Right cardiac atrium (tissue), 5 donors: ENCODE measurements at regions not wholly inside any gene's neighbourhood (a gene's known extent, or its start where the extent isn't known, plus 50 kb on each side); places are given as distances from the start of the nearest gene placed in this dataset.

ENCODE experiments used
- ATAC-seq, 2 donors: fragments of 200-7000 bp; cut with Tn5 transposase; one replicate each; pipeline versions ENCODE4 v1.8.0 to v1.9.1; 2020; ENCODE audit warnings: moderate library complexity in 2 of 2, mild to moderate bottlenecking in 1 of 2
- DNase-seq, 3 donors: peaks; one replicate each; pipeline ENCODE4 v3.0.0-alpha.2; 2020
- H3K27ac ChIP-seq: one replicate; pipeline ENCODE4 v1.5.1; 2013; ENCODE audit warnings: mild to moderate bottlenecking, low read length, control low read depth, moderate library complexity
- H3K27me3 ChIP-seq: one replicate; pipeline ENCODE4 v1.6.1; 2013; ENCODE audit not compliant: control insufficient read depth, insufficient read depth
- H3K4me1 ChIP-seq: one replicate; pipeline ENCODE4 v1.6.1; 2013; ENCODE audit warnings: low read length; ENCODE audit not compliant: control insufficient read depth, insufficient read depth
- H3K4me3 ChIP-seq: one replicate; pipeline ENCODE4 v1.5.1; 2013; ENCODE audit warnings: low read length, control low read depth
- H3K9me3 ChIP-seq: one replicate; pipeline ENCODE4 v1.6.1; 2013; ENCODE audit warnings: low read length; ENCODE audit not compliant: control insufficient read depth
- WGBS: extraction: QIAGEN DNeasy Blood & Tissue Kit; methylation state at CpG from one replicate; pipeline ENCODE4 v1.1.7; 2013; 5-methylcytosine and 5-hydroxymethylcytosine counted together
- intact Hi-C, 4 donors: fragments of 100-400 bp; cut with DNase I; formaldehyde crosslinking; loops; one replicate each; pipeline versions ENCODE4 v1.11.0 to v1.14.0; 2022 to 2023
- donor health status: healthy with polysubstance abuse.
- donor health status: DM: no; HTN: yes; CAD: no.
- donor health status: DM: no; HTN: no; CAD: no.
- donor health status: DM: no; HTN: yes; CAD: no; lungs with severe emphysema.
- donor health status: DM: yes; HTN: yes; CAD: no.

DNA sequence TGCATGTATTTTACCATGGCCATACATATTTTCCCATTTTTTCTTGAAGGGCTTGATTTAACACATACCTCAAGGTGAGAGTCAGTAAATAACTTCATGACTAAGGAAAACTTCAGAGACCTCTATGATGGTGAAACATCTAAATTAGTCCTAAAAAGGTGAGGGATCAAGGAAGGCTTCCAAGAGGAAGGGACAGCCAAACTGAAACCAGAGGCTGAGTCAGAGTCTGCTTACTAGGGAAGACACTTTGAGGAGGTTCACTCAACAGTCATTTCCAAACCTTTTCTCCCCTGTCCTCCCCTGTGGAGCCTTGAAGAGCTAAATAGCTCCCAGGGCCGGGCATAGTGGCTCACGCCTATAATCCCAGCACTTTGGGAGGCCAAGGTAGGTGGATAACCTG lies 206.6 kb downstream of the SHQ1 start:
- 86% methylated on average over 2 of the region's 2 CpGs for WGBS
- intact Hi-C loops, result no loop called here
- Histone ChIP-seq H3K9me3 (no peaks in the 10 kb centered on the region), H3K4me3 (no peak overlapping the region), H3K27ac (no peak overlapping the region), H3K4me1 (no peaks in the 10 kb centered on the region), H3K27me3 (no peaks in the 10 kb centered on the region)
- DNase-seq (no peak), ATAC-seq (no peak)

DNA sequence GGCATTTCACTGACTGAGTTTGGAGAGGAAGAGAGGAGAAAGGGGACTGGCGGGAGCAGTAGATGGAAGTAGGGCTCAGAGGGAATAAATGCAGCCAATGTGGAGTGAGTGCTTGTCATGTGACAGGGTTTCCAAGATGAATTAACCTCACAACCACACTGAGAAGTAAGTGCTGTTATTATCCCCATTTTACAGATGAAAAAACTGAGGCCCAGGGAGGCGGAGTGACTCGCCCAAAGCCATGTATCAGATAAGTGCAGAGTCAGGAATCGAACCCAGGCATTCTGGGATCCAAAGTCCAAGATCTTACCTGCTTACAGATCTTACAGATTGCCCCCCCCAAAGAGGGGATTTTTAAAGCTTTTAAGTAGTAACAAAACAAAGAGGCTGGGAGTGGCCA lies 207.2 kb downstream of the SHQ1 start:
- ATAC-seq (no peak), DNase-seq (no peak)
- Histone ChIP-seq H3K4me1 (no peaks in the 10 kb centered on the region), H3K27me3 (no peaks in the 10 kb centered on the region), H3K27ac (no peak overlapping the region), H3K9me3 (no peaks in the 10 kb centered on the region), H3K4me3 (no peak overlapping the region)
- WGBS, result 95% methylated on average over 4 of the region's 4 CpGs
- intact Hi-C loops, result no loop called here

DNA sequence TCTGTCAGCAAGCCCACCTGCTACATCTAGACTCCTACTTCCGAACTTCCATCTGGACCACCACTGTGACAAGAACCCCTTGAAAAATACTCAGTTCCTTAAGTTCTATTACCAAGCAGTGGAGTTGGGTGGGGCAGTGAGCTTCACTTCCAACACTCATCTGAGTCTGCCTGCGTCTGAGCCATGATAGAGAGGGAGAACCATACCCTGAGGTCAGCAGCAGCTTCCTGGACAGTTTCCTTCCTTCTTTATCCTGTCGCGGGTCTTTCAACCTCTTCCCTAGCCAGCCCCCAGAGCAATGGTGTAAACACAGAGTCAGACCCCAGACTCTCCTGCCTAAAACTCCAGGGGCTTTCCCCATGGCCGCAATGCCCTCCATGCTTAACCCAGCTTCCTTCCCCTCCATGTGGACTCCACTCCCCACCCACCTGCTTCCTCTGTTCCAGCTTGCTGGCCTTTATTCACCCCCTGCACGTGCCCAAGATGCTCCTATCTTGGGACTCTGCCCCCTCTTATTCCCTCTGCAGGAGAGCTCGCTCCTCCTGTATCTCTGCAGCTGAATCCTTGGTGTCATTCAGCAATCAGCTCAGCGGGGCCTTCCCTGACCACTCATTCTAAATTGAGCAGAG lies 211.2 kb downstream of the SHQ1 start:
- DNase-seq (no peak), ATAC-seq (no peak)
- Histone ChIP-seq H3K4me3 (no peak overlapping the region), H3K4me1 (no peaks in the 10 kb centered on the region), H3K27me3 (no peaks in the 10 kb centered on the region), H3K27ac (no peak overlapping the region), H3K9me3 (no peaks in the 10 kb centered on the region)
- WGBS, result 58% methylated on average over 8 of the region's 8 CpGs
- intact Hi-C loops, result no loop called here

DNA sequence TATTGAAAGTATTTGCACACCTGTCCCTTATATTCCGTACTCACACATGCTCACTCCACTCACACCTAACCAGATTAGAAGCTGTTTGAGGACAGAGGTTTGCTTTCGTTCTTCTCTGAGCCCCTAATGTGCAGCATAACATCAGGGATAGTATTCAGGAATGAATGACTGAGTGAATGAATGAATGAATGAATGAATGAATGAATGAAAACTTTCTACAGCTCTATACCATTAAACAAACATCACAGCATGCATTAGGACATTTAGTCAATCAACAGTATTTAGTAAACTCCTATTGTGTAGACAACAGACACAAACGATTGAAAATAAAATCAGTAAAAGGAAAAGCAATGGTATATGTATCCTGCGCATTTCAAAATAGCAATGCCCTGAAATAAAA lies 212.7 kb downstream of the SHQ1 start:
- ATAC-seq (no peak), DNase-seq (no peak)
- intact Hi-C loops, result no loop called here
- Histone ChIP-seq H3K4me3 (no peak overlapping the region), H3K4me1 (no peaks in the 10 kb centered on the region), H3K27ac (no peak overlapping the region), H3K27me3 (no peaks in the 10 kb centered on the region), H3K9me3 (no peaks in the 10 kb centered on the region)
- 96% methylated on average over 4 of the region's 4 CpGs for WGBS

DNA sequence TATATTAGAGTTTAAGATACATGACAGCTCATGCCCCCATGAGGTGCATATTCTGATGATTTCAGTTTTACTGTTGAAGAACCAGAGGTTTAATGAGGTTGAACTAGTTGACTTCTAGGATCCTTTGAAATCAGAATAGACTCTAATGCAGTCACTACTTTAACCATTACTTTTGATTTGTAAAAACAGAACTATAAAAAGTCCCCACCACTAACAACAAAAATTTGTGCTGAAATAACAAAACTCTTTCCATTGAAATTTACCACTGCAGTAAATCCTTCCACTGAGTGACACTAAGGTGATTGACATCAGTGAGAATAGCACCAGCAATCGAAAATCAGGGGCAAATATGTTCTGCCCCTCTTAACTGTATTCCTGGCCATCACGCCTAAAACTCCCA lies 214.1 kb downstream of the SHQ1 start:
- H3K4me1 ChIP-seq, result no peaks in the 10 kb centered on the region
- WGBS, result 91% methylated on average over 2 of the region's 2 CpGs
- no peak overlapping the region for H3K27ac ChIP-seq
- no peak for ATAC-seq
- no peak for DNase-seq
- H3K27me3 ChIP-seq, result no peaks in the 10 kb centered on the region
- H3K9me3 ChIP-seq, result no peaks in the 10 kb centered on the region
- intact Hi-C loops, result no loop called here
- no peak overlapping the region for H3K4me3 ChIP-seq

DNA sequence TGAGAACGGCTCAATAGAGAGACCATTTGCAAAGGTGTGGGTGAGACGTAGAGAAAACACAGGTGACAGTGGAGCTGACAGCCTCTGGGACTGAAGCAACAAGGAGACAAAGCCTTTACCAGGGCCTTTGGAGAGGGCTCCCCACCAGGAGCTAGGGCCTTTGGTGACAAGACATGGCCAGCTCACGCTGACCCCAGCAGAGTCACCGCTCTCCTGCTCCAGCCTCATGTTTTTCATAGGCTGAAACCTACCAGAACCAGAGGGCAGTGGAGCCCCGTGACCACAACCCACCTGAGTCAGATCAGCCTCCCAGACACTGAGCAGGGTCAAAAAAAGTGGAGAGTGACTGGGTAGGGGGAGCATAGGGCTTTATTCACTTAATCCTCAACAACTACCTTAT lies 214.7 kb downstream of the SHQ1 start:
- no peak overlapping the region for H3K27ac ChIP-seq
- ATAC-seq, result no peak
- no peaks in the 10 kb centered on the region for H3K9me3 ChIP-seq
- no peaks in the 10 kb centered on the region for H3K4me1 ChIP-seq
- H3K4me3 ChIP-seq, result no peak overlapping the region
- H3K27me3 ChIP-seq, result no peaks in the 10 kb centered on the region
- DNase-seq, result no peak
- intact Hi-C loops, result no loop called here
- 95% methylated on average over 5 of the region's 5 CpGs for WGBS

DNA sequence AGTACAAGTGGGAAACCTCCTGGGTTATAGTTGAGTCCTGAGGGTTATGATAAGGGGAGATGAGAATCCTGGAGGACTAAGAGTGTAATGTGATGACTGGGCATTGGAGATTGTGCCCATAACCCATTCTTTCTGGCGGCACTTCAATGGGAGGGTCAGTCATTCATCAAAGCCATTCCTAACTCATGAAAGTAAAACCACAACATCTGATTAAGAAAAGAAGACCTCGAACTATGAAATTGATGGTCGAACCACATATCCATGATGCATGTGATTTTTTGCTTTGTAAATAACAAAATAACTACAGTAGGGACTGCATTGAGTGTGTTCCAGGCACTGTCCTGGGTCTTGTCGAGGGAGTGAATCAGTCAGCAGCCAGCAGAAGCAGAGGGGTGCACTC lies 215.1 kb downstream of the SHQ1 start:
- Histone ChIP-seq H3K27ac (no peak overlapping the region), H3K4me1 (no peaks in the 10 kb centered on the region), H3K27me3 (no peaks in the 10 kb centered on the region), H3K4me3 (no peak overlapping the region), H3K9me3 (no peaks in the 10 kb centered on the region)
- ATAC-seq (no peak), DNase-seq (no peak)
- 94% methylated on average over 4 of the region's 4 CpGs for WGBS
- intact Hi-C loops, result no loop called here

DNA sequence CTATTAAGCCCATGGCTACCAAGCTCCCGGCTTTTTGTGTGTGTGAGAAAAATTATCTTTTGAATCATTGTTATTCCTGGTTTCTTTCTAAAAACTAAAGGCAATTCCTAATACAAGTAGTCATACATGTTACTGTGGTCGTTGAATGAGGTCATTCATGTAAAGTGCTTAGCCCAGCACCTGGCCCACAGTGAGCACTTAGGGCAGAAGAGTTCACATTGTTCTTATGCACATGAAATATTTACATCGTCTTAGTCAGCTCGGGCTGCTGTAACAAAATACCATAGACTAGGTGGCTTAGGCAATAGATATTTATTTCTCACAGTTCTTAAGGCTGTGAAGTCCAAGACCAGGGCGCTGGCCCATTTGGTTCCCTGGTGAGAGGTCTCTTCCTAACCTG lies 216.1 kb downstream of the SHQ1 start:
- Histone ChIP-seq H3K27ac (no peak overlapping the region), H3K4me3 (no peak overlapping the region), H3K9me3 (no peaks in the 10 kb centered on the region), H3K27me3 (no peaks in the 10 kb centered on the region), H3K4me1 (no peaks in the 10 kb centered on the region)
- intact Hi-C loops, result no loop called here
- WGBS, result 94% methylated on average over 5 of the region's 5 CpGs
- ATAC-seq (no peak), DNase-seq (no peak)

DNA sequence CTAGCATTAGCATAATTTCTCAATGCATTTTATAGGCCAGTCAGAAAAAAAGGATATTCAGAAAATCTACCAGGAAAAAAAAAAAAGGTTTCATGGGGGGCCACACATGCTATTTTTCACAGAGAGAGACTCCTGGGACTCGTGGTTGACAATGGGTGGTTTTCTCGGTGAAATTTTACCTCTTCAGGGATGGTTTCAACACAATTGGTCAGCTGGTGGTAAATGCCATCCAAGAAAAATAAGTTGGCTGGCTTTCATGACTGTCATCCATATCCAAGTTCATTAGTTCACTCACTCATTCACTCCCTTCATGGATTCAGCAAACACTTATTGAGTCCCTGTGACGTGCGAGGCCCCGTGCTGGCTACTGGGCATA lies 217.3 kb downstream of the SHQ1 start:
- no peak for DNase-seq
- 96% methylated on average over 5 of the region's 5 CpGs for WGBS
- ATAC-seq, result no peak
- Histone ChIP-seq H3K4me3 (no peak overlapping the region), H3K4me1 (no peaks in the 10 kb centered on the region), H3K9me3 (no peaks in the 10 kb centered on the region), H3K27ac (no peak overlapping the region), H3K27me3 (no peaks in the 10 kb centered on the region)
- intact Hi-C loops, result no loop called here

DNA sequence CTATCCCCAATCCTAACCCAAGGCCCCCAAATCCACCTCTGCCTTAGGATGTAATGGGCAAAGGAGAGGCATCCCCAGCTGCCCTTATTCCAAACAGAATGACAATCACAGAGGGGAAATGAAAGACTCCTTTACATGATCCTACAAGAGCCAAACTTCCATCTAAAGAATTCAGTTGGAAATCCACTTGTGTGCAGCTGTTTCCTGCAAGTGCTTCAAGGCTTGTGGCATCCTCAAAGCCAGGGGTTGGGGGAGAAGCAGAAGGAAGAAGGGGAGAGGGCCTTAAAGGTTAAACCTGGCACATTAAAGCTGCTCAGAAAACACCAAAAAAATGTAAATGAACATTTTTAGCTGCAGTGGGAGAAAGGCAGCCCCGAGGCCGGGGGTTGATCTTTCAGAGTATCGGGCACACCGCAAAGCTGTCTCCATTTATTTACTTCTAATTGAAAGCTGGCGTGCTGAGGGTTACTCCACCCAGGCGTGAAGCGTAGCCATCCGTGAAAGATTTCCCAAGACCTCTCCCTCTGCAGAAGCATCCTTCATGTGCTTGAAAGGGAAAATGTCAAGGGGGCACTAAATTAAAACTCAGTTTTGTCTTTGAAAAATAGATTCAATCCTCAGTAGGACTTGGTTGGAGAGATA lies 217.8 kb downstream of the SHQ1 start:
- Histone ChIP-seq H3K27me3 (no peaks in the 10 kb centered on the region), H3K4me3 (no peak overlapping the region), H3K4me1 (no peaks in the 10 kb centered on the region), H3K27ac (no peak overlapping the region), H3K9me3 (no peaks in the 10 kb centered on the region)
- intact Hi-C loops, result no loop called here
- whole genome bisulfite sequencing, result 83% methylated on average over 8 of the region's 8 CpGs
- ATAC-seq, result no peak
- DNase-seq, result no peak

DNA sequence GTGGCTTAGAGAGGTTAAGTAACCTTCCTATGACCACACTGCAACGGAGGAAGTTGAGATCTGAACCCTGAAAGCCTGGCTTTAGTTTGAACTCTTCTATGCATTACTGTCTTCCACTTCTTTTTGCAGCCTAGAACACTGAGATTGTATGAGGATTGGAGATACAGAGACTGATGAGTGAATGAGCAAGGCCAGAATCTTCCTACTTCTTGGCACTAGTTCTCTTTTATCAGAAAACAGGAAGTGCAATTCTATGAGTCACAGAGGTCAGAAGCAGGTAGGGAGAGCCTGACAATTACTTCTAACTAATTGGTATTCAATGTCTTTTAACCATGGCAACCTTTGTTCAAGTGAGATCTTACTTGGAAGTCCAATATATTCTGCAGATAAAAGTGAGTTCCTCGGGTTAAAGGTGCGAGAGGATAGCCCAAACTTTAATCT lies 219.0 kb downstream of the SHQ1 start:
- ATAC-seq, result no peak
- Histone ChIP-seq H3K4me3 (no peak overlapping the region), H3K9me3 (no peaks in the 10 kb centered on the region), H3K4me1 (no peaks in the 10 kb centered on the region), H3K27ac (no peak overlapping the region), H3K27me3 (no peaks in the 10 kb centered on the region)
- intact Hi-C loops, result no loop called here
- DNase-seq, result no peak
- WGBS, result 72% methylated on average over 3 of the region's 3 CpGs

DNA sequence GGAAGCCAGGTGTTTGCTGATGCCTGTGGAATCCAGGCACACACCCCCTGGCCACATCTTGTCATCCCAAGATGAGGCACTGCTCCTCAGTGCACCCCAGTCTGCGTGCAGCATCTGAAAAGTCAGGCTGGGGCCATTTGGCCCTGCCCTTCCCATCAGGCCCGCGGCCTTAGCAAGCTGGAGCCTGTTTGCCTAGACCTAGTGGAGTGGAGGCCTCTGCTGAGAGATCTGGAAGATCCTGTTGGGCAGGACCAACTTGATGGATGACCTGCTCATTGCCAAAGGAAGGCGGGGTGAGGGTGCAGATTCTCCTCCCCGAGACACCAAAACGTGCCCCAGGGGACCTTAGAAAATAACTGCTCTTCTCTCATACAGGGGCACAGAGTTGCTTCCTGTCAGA lies 220.2 kb downstream of the SHQ1 start:
- Histone ChIP-seq H3K4me1 (no peaks in the 10 kb centered on the region), H3K27me3 (no peaks in the 10 kb centered on the region), H3K9me3 (no peaks in the 10 kb centered on the region), H3K4me3 (no peak overlapping the region), H3K27ac (no peak overlapping the region)
- no peak for ATAC-seq
- intact Hi-C loops, result no loop called here
- DNase-seq, result no peak
- 85% methylated on average over 6 of the region's 6 CpGs for WGBS
